Vagina (tissue), 2 donors: ENCODE measurements at regions not wholly inside any gene's neighbourhood (a gene's known extent, or its start where the extent isn't known, plus 50 kb on each side); places are given as distances from the start of the nearest gene placed in this dataset.

Source experiments
- CTCF ChIP-seq, 3 experiments: fragments of 450-650 bp in 2 of 3; fragments of 200-600 bp in 1 of 3; sonication (generic) in 1 of 3; IDR thresholded peaks; one replicate each; pipeline ENCODE4 v1.5.1; 2017 to 2019; ENCODE audit warnings: antibody characterized with exemption in 3 of 3, mild to moderate bottlenecking in 2 of 3, moderate library complexity in 2 of 3
- POLR2AphosphoS5 ChIP-seq, 2 donors: sonication (generic); formaldehyde crosslinking; IDR thresholded peaks; one replicate each; pipeline ENCODE4 v1.9.0; 2017; ENCODE audit warnings: antibody characterized with exemption in 2 of 2, mild to moderate bottlenecking in 2 of 2, low read depth in 1 of 2; ENCODE audit not compliant: insufficient read depth in 1 of 2

- TF ChIP-seq CTCF (IDR thresholded peaks at IDR 0.05) = no peak
- no peak for TF ChIP-seq POLR2AphosphoS5 (IDR thresholded peaks at IDR 0.05; ENCODE audit: insufficient read depth in 1 of 2, low read depth in 1 of 2)
Observed at GRCh38 chr2:7976206-7976605, 705.6 kb upstream of the ID2 start.
